NCI-H345 (cell line): ENCODE measurements at regions not wholly inside any gene's neighbourhood (a gene's known extent, or its start where the extent isn't known, plus 50 kb on each side); places are given as distances from the start of the nearest gene placed in this dataset.
A peak's percentile ranks its signal among the peaks of the same experiment; 100 is the strongest.

Experiments
- DNase-seq: peaks from one replicate; lab custom pipeline; 2025; lab: John Stamatoyannopoulos, UW

GRCh38 chr6:96465321-96465903, 56.2 kb upstream of the UFL1 start:
- DNase-seq = no peak

- DNase-seq = no peak
Measured at GRCh38 chr6:96466147-96466863, 55.3 kb upstream of the UFL1 start.

GRCh38 chr6:96467814-96468213, 53.8 kb upstream of the UFL1 start:
- no peak for DNase-seq

GRCh38 chr6:96468281-96468680, 53.3 kb upstream of the UFL1 start:
- DNase-seq = no peak

GRCh38 chr6:96468681-96469224, 52.9 kb upstream of the UFL1 start:
- DNase-seq = peak; percentile 9

- no peak for DNase-seq
Measured at GRCh38 chr6:96469312-96469711, 52.3 kb upstream of the UFL1 start.

GRCh38 chr6:96470296-96470695, 51.3 kb upstream of the UFL1 start:
- DNase-seq = no peak
